IMR-90 (cell line): ENCODE measurements at regions not wholly inside any gene's neighbourhood (a gene's known extent, or its start where the extent isn't known, plus 50 kb on each side); places are given as distances from the start of the nearest gene placed in this dataset.

Experiments
- ATAC-seq: fragments of 200-7000 bp; cut with Tn5 transposase; 2 replicates; pipeline ENCODE4 v1.9.1; 2020; ENCODE audit warnings: low read depth, mild to moderate bottlenecking, moderate library complexity
- BruUV-seq: library from RNA; stranded (reverse); fragments of 400-500 nt; replicated peaks from 2 replicates; lab custom pipeline; 2021; lab: Mats Ljungman, UMichigan
- CTCF ChIA-PET: fragments of 300-600 bp; formaldehyde crosslinking; extraction: SDS; loops from one replicate; lab custom pipeline; 2021; ENCODE audit warnings: antibody characterized with exemption; lab: Yijun Ruan, JAX
- POLR2A ChIA-PET: fragments of 300-600 bp; sonication (Branson Sonifier 250); formaldehyde crosslinking; loops from one replicate; lab custom pipeline; 2022; ENCODE audit warnings: antibody characterized with exemption; ENCODE audit not compliant: unreplicated experiment; lab: Charles Lee
- DNase-seq: peaks from one replicate; pipeline ENCODE4 v3.0.0; 2013
- H2AFZ ChIP-seq: replicated peaks from 2 replicates; pipeline ENCODE3; 2013; ENCODE audit warnings: low read length, mild to moderate bottlenecking; ENCODE audit not compliant: poor library complexity
- H2AK5ac ChIP-seq: 2 replicates; pipeline ENCODE4 v1.6.1; 2013; ENCODE audit warnings: low read depth, low read length, inconsistent platforms
- H2AK9ac ChIP-seq: replicated peaks from 2 replicates; pipeline ENCODE3; 2013; ENCODE audit warnings: mild to moderate bottlenecking, low read depth, low read length, moderate library complexity; ENCODE audit not compliant: poor library complexity
- H2BK120ac ChIP-seq: 2 replicates; pipeline ENCODE4 v1.6.1; 2013; ENCODE audit warnings: low read depth, low read length, inconsistent platforms
- H2BK15ac ChIP-seq: 3 replicates; pipeline ENCODE4 v1.6.1; 2013; ENCODE audit warnings: low read depth, low read length, inconsistent platforms
- H2BK20ac ChIP-seq: 2 replicates; pipeline ENCODE4 v1.6.1; 2013; ENCODE audit warnings: low read depth, mild to moderate bottlenecking, inconsistent platforms, low read length, moderate library complexity
- H2BK5ac ChIP-seq: 2 replicates; pipeline ENCODE4 v1.6.1; 2013; ENCODE audit warnings: mild to moderate bottlenecking, low read depth, low read length, inconsistent platforms; ENCODE audit not compliant: poor library complexity, severe bottlenecking
- H3K14ac ChIP-seq: replicated peaks from 2 replicates; pipeline ENCODE4 v1.6.1; 2013; ENCODE audit warnings: low read depth, low read length, inconsistent platforms
- H3K18ac ChIP-seq: 2 replicates; pipeline ENCODE4 v1.6.1; 2013; ENCODE audit warnings: low read depth, low read length, control low read depth
- H3K23ac ChIP-seq: 2 replicates; pipeline ENCODE4 v1.6.1; 2013; ENCODE audit warnings: low read depth, low read length, inconsistent platforms
- H3K27ac ChIP-seq: 2 replicates; pipeline ENCODE4 v1.5.1; 2013; ENCODE audit warnings: mild to moderate bottlenecking, control low read depth, low read length; ENCODE audit not compliant: insufficient read depth
- H3K27me3 ChIP-seq: 2 replicates; pipeline ENCODE4 v1.6.1; 2013; ENCODE audit warnings: low read length; ENCODE audit not compliant: control insufficient read depth, insufficient read depth
- H3K36me3 ChIP-seq: 2 replicates; pipeline ENCODE4 v1.6.1; 2013; ENCODE audit warnings: low read length, mixed read lengths; ENCODE audit not compliant: control insufficient read depth, insufficient read depth
- H3K4ac ChIP-seq: 2 replicates; pipeline ENCODE4 v1.6.1; 2013; ENCODE audit warnings: low read depth, low read length, inconsistent platforms
- H3K4me1 ChIP-seq: 2 replicates; pipeline ENCODE4 v1.6.1; 2013; ENCODE audit warnings: low read length, mixed read lengths; ENCODE audit not compliant: control insufficient read depth, insufficient read depth
- H3K4me2 ChIP-seq: 2 replicates; pipeline ENCODE4 v1.6.1; 2013; ENCODE audit warnings: low read depth, mild to moderate bottlenecking, control low read depth, low read length, moderate library complexity
- H3K4me3 ChIP-seq: 2 replicates; pipeline ENCODE4 v1.5.1; 2013; ENCODE audit warnings: low read depth, mild to moderate bottlenecking, control low read depth, low read length, moderate library complexity; ENCODE audit not compliant: insufficient read depth
- H3K56ac ChIP-seq: 2 replicates; pipeline ENCODE4 v1.6.1; 2013; ENCODE audit warnings: low read length, inconsistent platforms; ENCODE audit not compliant: insufficient read depth; ENCODE audit errors: extremely low read depth
- H3K79me1 ChIP-seq, 2 experiments: 2 replicates each; pipeline ENCODE4 v1.6.1; 2013; ENCODE audit warnings: low read length in 2 of 2, inconsistent platforms in 1 of 2, low read depth in 1 of 2
- H3K9ac ChIP-seq: 2 replicates; pipeline ENCODE4 v1.6.1; 2013; ENCODE audit warnings: low read depth, low read length, control low read depth
- H3K9me1 ChIP-seq: 2 replicates; pipeline ENCODE4 v1.6.1; 2013; ENCODE audit warnings: low read length, inconsistent platforms; ENCODE audit not compliant: insufficient read depth
- H3K9me3 ChIP-seq: 2 replicates; pipeline ENCODE4 v1.6.1; 2013; ENCODE audit warnings: low read length; ENCODE audit not compliant: control insufficient read depth, insufficient read depth
- H4K20me1 ChIP-seq: 2 replicates; pipeline ENCODE4 v1.6.1; 2013; ENCODE audit warnings: low read length, inconsistent platforms; ENCODE audit not compliant: insufficient read depth
- H4K5ac ChIP-seq: 2 replicates; pipeline ENCODE4 v1.6.1; 2013; ENCODE audit warnings: mild to moderate bottlenecking, low read depth, low read length, control low read depth
- H4K8ac ChIP-seq, 2 experiments: 2 replicates each; pipeline ENCODE4 v1.6.1; 2013; ENCODE audit warnings: low read depth in 2 of 2, low read length in 2 of 2, control low read depth in 1 of 2, inconsistent platforms in 1 of 2
- H4K91ac ChIP-seq: 2 replicates; pipeline ENCODE4 v1.6.1; 2013; ENCODE audit warnings: low read depth, low read length, inconsistent platforms; ENCODE audit not compliant: insufficient read depth
- RAD21 ChIP-seq: IDR thresholded peaks from 2 replicates; pipeline ENCODE4 v1.6.1; 2012; ENCODE audit warnings: low read length, improper control_type of control experiment
- RCOR1 ChIP-seq: IDR thresholded peaks from 2 replicates; pipeline ENCODE4 v1.6.1; 2012; ENCODE audit warnings: mild to moderate bottlenecking, low read length, improper control_type of control experiment; ENCODE audit not compliant: insufficient replicate concordance
- WGBS, 2 experiments: methylation state at CpG; one replicate each; pipeline versions ENCODE4 v1.1.5 to v1.1.7; 2013; ENCODE audit warnings: missing lambda C conversion rate in 2 of 2; ENCODE audit not compliant: insufficient read length in 1 of 2; ENCODE audit errors: extremely low coverage in 2 of 2; 5-methylcytosine and 5-hydroxymethylcytosine counted together
- dilution Hi-C: fragments of 300-500 bp; cut with HindIII; formaldehyde crosslinking; loops from one replicate; pipeline ENCODE4 v1.14.3; 2018; ENCODE audit warnings: low sequenced_read_pairs; ENCODE audit not compliant: unreplicated experiment
- in situ Hi-C: fragments of 300-500 bp; cut with MboI; formaldehyde crosslinking; loops from 3 replicates; pipeline ENCODE4 v1.14.3; 2019; ENCODE audit warnings: low sequenced_read_pairs, inconsistent platforms, mixed read lengths
- intact Hi-C: fragments of 100-400 bp; cut with micrococcal nuclease; formaldehyde crosslinking; loops from 2 replicates; pipeline ENCODE4 v1.10.0; 2022
- TF ChIP-seq, protein P1 (sequence below): fragments of 150-350 bp; IDR thresholded peaks from 2 replicates; pipeline ENCODE4 v1.6.1; 2017; ENCODE audit warnings: mild to moderate bottlenecking, antibody characterized with exemption, low read length, low read depth

DNA sequence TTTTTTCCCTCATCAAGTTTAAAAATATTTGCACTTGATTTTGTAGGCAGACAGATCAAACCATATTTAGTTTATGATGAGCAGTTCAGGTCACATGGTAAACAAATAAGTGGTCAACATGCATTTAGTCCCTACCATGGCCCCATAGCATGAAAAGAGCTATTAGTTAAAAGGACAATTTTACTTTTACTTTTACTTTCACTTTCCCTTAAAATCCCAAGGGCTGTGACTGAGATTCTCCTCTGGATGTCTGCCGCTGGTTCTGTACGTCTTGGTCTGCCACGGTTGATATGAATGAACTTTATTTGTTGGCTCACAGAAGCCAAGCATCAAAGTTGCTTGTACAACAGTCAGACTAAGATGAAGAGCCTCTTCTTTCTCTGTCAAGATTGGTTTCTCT is 626.2 kb upstream of the CDH7 start:
- Histone ChIP-seq H3K4me2 (no peak overlapping the region), H2AFZ (no peak overlapping the region), H3K9me3 (peaks cover 11% of the 10 kb centered on the region), H4K91ac (no peak overlapping the region), H4K8ac (no peak overlapping the region), H3K56ac (no peak overlapping the region), H3K14ac (no peak overlapping the region), H4K20me1 (no peaks in the 10 kb centered on the region), H2BK5ac (no peak overlapping the region), H3K4me1 (no peaks in the 10 kb centered on the region), H2AK9ac (no peak overlapping the region), H3K9ac (no peak overlapping the region), H3K23ac (no peak overlapping the region), H3K9me1 (no peaks in the 10 kb centered on the region), H3K4me3 (no peak overlapping the region), H2AK5ac (no peak overlapping the region), H3K18ac (no peak overlapping the region), H2BK120ac (no peak overlapping the region), H3K27me3 (no peaks in the 10 kb centered on the region), H3K4ac (no peak overlapping the region), H2BK20ac (no peak overlapping the region), H3K36me3 (no peaks in the 10 kb centered on the region), H4K5ac (no peak overlapping the region), H3K79me1 (no peaks in the 10 kb centered on the region), H2BK15ac (no peak overlapping the region), H3K27ac (no peak overlapping the region)
- intact Hi-C loops (no loop called here), in situ Hi-C loops (no loop called here), dilution Hi-C loops (no loop called here)
- no TSS peak for BruUV-seq
- ATAC-seq (no peak), DNase-seq (no peak)
- WGBS, 2 experiments, result no CpG with 5 or more reads among the region's 3 CpGs
- ChIA-PET CTCF (no interaction called here), POLR2A (no interaction called here)
- TF ChIP-seq, protein P1, sequence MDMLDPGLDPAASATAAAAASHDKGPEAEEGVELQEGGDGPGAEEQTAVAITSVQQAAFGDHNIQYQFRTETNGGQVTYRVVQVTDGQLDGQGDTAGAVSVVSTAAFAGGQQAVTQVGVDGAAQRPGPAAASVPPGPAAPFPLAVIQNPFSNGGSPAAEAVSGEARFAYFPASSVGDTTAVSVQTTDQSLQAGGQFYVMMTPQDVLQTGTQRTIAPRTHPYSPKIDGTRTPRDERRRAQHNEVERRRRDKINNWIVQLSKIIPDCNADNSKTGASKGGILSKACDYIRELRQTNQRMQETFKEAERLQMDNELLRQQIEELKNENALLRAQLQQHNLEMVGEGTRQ, result no peak
- TF ChIP-seq RAD21 (no peak), RCOR1 (no peak)
